ENCODE measurements at regions not wholly inside any gene's neighbourhood (a gene's known extent, or its start where the extent isn't known, plus 50 kb on each side); places are given as distances from the start of the nearest gene placed in this dataset.
A peak's percentile ranks its signal among the peaks of the same experiment; 100 is the strongest.

GRCh38 chr10:21095073-21095472 lies 198.0 kb upstream of the NEBL start:
- no peaks in the 10 kb centered on the region for H3K27me3 Mint-ChIP-seq (ENCODE audit: insufficient read depth, unreplicated experiment)
- peak overlapping the region; percentile 95 for H3K27ac Mint-ChIP-seq (ENCODE audit: low read depth, unreplicated experiment)
- intact Hi-C loops (cut with micrococcal nuclease), result loop anchor here (5.0 kb wide), 1 partner anchor 177 kb away; no protein-coding TSS in a partner anchor
- DNase-seq (ENCODE audit: unreplicated experiment), result no peak
- CTCF ChIA-PET, result interaction anchor here (1.4 to 1.7 kb wide), 2 partner anchors 17 to 174 kb away, joined by 4 to 9 read pairs; no protein-coding TSS in a partner anchor
- BruUV-seq (replicated peaks), result no TSS peak
- H3K4me1 Mint-ChIP-seq (ENCODE audit: insufficient read depth, unreplicated experiment), result peaks cover 44% of the 10 kb centered on the region
- peaks cover 16% of the 10 kb centered on the region for H3K36me3 Mint-ChIP-seq (ENCODE audit: insufficient read depth, unreplicated experiment)
- TF ChIP-seq CTCF (IDR thresholded peaks at IDR 0.05; ENCODE audit: unreplicated experiment), result no peak
- no peak overlapping the region for H3K4me3 Mint-ChIP-seq (ENCODE audit: unreplicated experiment)
- H3K9me3 Mint-ChIP-seq (ENCODE audit: unreplicated experiment), result peaks cover 6% of the 10 kb centered on the region
- POLR2A ChIA-PET, result interaction anchor here (1.1 kb wide), 1 partner anchor 77 kb away, joined by 4 read pairs; no protein-coding TSS in a partner anchor

- peak overlapping the region; percentile 39 for H3K27ac Mint-ChIP-seq (ENCODE audit: low read depth, unreplicated experiment)
- no peak for TF ChIP-seq CTCF (IDR thresholded peaks at IDR 0.05; ENCODE audit: unreplicated experiment)
- peaks cover 6% of the 10 kb centered on the region for H3K36me3 Mint-ChIP-seq (ENCODE audit: insufficient read depth, unreplicated experiment)
- CTCF ChIA-PET, result interaction anchor here (0.5 to 1.7 kb wide), 7 partner anchors 8 to 736 kb away, joined by 3 to 6 read pairs (median 3); no protein-coding TSS in a partner anchor
- peaks cover 29% of the 10 kb centered on the region for H3K4me1 Mint-ChIP-seq (ENCODE audit: insufficient read depth, unreplicated experiment)
- H3K4me3 Mint-ChIP-seq (ENCODE audit: unreplicated experiment), result no peak overlapping the region
- POLR2A ChIA-PET, result interaction anchor here (0.7 to 1.4 kb wide), 2 partner anchors 9 to 1469 kb away, joined by 3 read pairs; no protein-coding TSS in a partner anchor
- H3K27me3 Mint-ChIP-seq (ENCODE audit: insufficient read depth, unreplicated experiment), result no peaks in the 10 kb centered on the region
- peak; percentile 39 for DNase-seq (ENCODE audit: unreplicated experiment)
- no peaks in the 10 kb centered on the region for H3K9me3 Mint-ChIP-seq (ENCODE audit: unreplicated experiment)
- intact Hi-C loops (cut with micrococcal nuclease), result no loop called here
- BruUV-seq (replicated peaks), result no TSS peak
Observed at GRCh38 chr10:21092683-21093524, 195.8 kb upstream of the NEBL start.

- POLR2A ChIA-PET, result interaction anchor here (0.7 kb wide), 1 partner anchor 185 kb away, joined by 3 read pairs; no protein-coding TSS in a partner anchor
Observed at GRCh38 chr10:21090609-21091082, 193.5 kb upstream of the NEBL start.

More at GRCh38 chr10:21090609-21091082, 193.5 kb upstream of the NEBL start:
- Mint-ChIP-seq H3K27ac (ENCODE audit: low read depth, unreplicated experiment) (no peak overlapping the region), H3K4me3 (ENCODE audit: unreplicated experiment) (no peak overlapping the region), H3K4me1 (ENCODE audit: insufficient read depth, unreplicated experiment) (peaks cover 14% of the 10 kb centered on the region), H3K9me3 (ENCODE audit: unreplicated experiment) (no peaks in the 10 kb centered on the region), H3K27me3 (ENCODE audit: insufficient read depth, unreplicated experiment) (no peaks in the 10 kb centered on the region), H3K36me3 (ENCODE audit: insufficient read depth, unreplicated experiment) (peaks cover 6% of the 10 kb centered on the region)
- no peak for TF ChIP-seq CTCF (IDR thresholded peaks at IDR 0.05; ENCODE audit: unreplicated experiment)
- intact Hi-C loops (cut with micrococcal nuclease), result no loop called here
- BruUV-seq (replicated peaks), result no TSS peak
- CTCF ChIA-PET, result interaction anchor here (0.9 kb wide), 1 partner anchor 130 kb away, joined by 3 read pairs; no protein-coding TSS in a partner anchor
- no peak for DNase-seq (ENCODE audit: unreplicated experiment)

All from MCF 10A (cell line).